ENCODE measurements at regions not wholly inside any gene's neighbourhood (a gene's known extent, or its start where the extent isn't known, plus 50 kb on each side); places are given as distances from the start of the nearest gene placed in this dataset.

- H3K36me3 ChIP-seq (ENCODE audit: insufficient read depth), result no peaks in the 10 kb centered on the region
- TF ChIP-seq REST (IDR thresholded peaks at IDR 0.05; ENCODE audit: unreplicated experiment), result no peak
- TF ChIP-seq POLR2AphosphoS5 (IDR thresholded peaks at IDR 0.05; ENCODE audit: low read depth), result no peak
- TF ChIP-seq CTCF (conservative IDR thresholded peaks at IDR 0.05; ENCODE audit: low read depth in 2 of 2), result no peak
- TF ChIP-seq NANOG (IDR thresholded peaks at IDR 0.05; ENCODE audit: borderline replicate concordance), result no peak
- TF ChIP-seq EZH2phosphoT487 (IDR thresholded peaks at IDR 0.05; ENCODE audit: unreplicated experiment), result no peak
- TF ChIP-seq CREB1 (CRISPR knock-in tag; IDR thresholded peaks at IDR 0.05; ENCODE audit: low read depth), result no peak
- Mint-ChIP-seq H3K27me3 (ENCODE audit: insufficient read depth, low read depth, poor library complexity) (peaks cover 2% of the 10 kb centered on the region), H3K4me3 (no peak overlapping the region), H3K4me1 (peaks cover 6% of the 10 kb centered on the region; the same call in 2 of the 3 replicates), H3K27ac (no peak overlapping the region), H3K36me3 (ENCODE audit: low read depth) (no peaks in the 10 kb centered on the region), H3K9me3 (no peaks in the 10 kb centered on the region; the same call in 2 of the 3 replicates)
- no peaks in the 10 kb centered on the region for H3K9me2 ChIP-seq (ENCODE audit: insufficient read depth)
- H3K27me3 ChIP-seq (ENCODE audit: insufficient read depth), result no peaks in the 10 kb centered on the region
- no peaks in the 10 kb centered on the region for H3F3A ChIP-seq (replicated peaks; ENCODE audit: low read depth)
- H2AFZ ChIP-seq, result no peak overlapping the region
- ATAC-seq (no peak), DNase-seq (ENCODE audit: low spot score) (no peak)
- no peak overlapping the region for H3K4me3 ChIP-seq
- H3K4me1 ChIP-seq (ENCODE audit: insufficient read depth), result no peaks in the 10 kb centered on the region; the same call in 1 of the 2 replicates
- no peak overlapping the region for H3K27ac ChIP-seq (ENCODE audit: low read depth)
- H3K79me2 ChIP-seq (replicated peaks; ENCODE audit: insufficient read depth), result no peaks in the 10 kb centered on the region
- no peak overlapping the region for H3K4me2 ChIP-seq
- no peaks in the 10 kb centered on the region for H4K20me1 ChIP-seq (replicated peaks; ENCODE audit: insufficient read depth)
Measured at GRCh38 chrX:3184176-3184930, 143.1 kb downstream of the ARSF start.

DNA sequence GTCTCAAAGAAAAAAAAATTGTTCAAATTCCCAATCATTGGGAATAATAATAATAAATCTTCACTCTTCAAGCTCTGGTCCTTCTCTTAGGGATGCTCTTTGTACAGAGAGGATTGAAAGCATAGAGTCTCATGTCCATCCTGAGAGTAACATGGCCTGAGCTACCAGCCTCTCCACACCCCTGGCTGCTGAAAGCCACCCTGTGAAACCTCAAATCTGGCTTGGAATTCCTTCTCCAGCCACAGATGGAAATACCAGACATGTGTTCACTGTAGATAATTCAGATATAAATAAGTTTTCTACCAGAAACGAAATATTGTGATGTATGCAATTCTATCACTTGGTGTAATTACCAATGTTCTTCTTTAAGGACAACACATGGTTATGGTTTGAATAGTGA, 140.6 kb downstream of the ARSF start:
- Histone ChIP-seq H2AFZ (no peak overlapping the region), H3K36me3 (ENCODE audit: insufficient read depth) (no peaks in the 10 kb centered on the region), H3K27ac (ENCODE audit: low read depth) (no peak overlapping the region), H3K4me1 (ENCODE audit: insufficient read depth) (peaks cover 5% of the 10 kb centered on the region), H3K4me3 (no peak overlapping the region), H3K79me2 (replicated peaks; ENCODE audit: insufficient read depth) (no peaks in the 10 kb centered on the region), H3F3A (replicated peaks; ENCODE audit: low read depth) (no peaks in the 10 kb centered on the region), H3K4me2 (no peak overlapping the region), H4K20me1 (replicated peaks; ENCODE audit: insufficient read depth) (no peaks in the 10 kb centered on the region), H3K27me3 (ENCODE audit: insufficient read depth) (no peaks in the 10 kb centered on the region), H3K9me2 (ENCODE audit: insufficient read depth) (no peaks in the 10 kb centered on the region)
- DNase-seq (ENCODE audit: low spot score), result no peak
- Mint-ChIP-seq H3K27me3 (ENCODE audit: insufficient read depth, low read depth, poor library complexity) (peaks cover 2% of the 10 kb centered on the region), H3K9me3 (no peaks in the 10 kb centered on the region; the same call in 2 of the 3 replicates), H3K4me1 (peaks cover 15% of the 10 kb centered on the region), H3K4me3 (no peak overlapping the region), H3K27ac (no peak overlapping the region), H3K36me3 (ENCODE audit: low read depth) (no peaks in the 10 kb centered on the region)
- TF ChIP-seq ZNF114 (CRISPR knock-in tag; IDR thresholded peaks at IDR 0.05) (no peak), REST (IDR thresholded peaks at IDR 0.05; ENCODE audit: unreplicated experiment) (no peak), CREB1 (CRISPR knock-in tag; IDR thresholded peaks at IDR 0.05; ENCODE audit: low read depth) (no peak), NANOG (IDR thresholded peaks at IDR 0.05; ENCODE audit: borderline replicate concordance) (no peak)
- ATAC-seq, result no peak
